ENCODE measurements at regions not wholly inside any gene's neighbourhood (a gene's known extent, or its start where the extent isn't known, plus 50 kb on each side); places are given as distances from the start of the nearest gene placed in this dataset.

GRCh38 chr1:56045062-56045461 lies 534.3 kb downstream of the PLPP3 start:
- TF ChIP-seq POLR2A (IDR thresholded peaks at IDR 0.05; ENCODE audit: low read depth) (no peak), EP300 (IDR thresholded peaks at IDR 0.05) (no peak), POLR2AphosphoS5 (IDR thresholded peaks at IDR 0.05) (no peak)
- TF ChIP-seq, protein P1, sequence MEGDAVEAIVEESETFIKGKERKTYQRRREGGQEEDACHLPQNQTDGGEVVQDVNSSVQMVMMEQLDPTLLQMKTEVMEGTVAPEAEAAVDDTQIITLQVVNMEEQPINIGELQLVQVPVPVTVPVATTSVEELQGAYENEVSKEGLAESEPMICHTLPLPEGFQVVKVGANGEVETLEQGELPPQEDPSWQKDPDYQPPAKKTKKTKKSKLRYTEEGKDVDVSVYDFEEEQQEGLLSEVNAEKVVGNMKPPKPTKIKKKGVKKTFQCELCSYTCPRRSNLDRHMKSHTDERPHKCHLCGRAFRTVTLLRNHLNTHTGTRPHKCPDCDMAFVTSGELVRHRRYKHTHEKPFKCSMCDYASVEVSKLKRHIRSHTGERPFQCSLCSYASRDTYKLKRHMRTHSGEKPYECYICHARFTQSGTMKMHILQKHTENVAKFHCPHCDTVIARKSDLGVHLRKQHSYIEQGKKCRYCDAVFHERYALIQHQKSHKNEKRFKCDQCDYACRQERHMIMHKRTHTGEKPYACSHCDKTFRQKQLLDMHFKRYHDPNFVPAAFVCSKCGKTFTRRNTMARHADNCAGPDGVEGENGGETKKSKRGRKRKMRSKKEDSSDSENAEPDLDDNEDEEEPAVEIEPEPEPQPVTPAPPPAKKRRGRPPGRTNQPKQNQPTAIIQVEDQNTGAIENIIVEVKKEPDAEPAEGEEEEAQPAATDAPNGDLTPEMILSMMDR (IDR thresholded peaks at IDR 0.05) = no peak
